HEK293 (cell line): ENCODE measurements at regions not wholly inside any gene's neighbourhood (a gene's known extent, or its start where the extent isn't known, plus 50 kb on each side); places are given as distances from the start of the nearest gene placed in this dataset.

ENCODE experiments used
- CTCF ChIA-PET: fragments of 350-600 bp; formaldehyde crosslinking; extraction: SDS; loops from one replicate; lab custom pipeline; 2021; ENCODE audit warnings: antibody characterized with exemption; lab: Yijun Ruan, JAX
- POLR2A ChIA-PET: fragments of 300-600 bp; formaldehyde crosslinking; extraction: SDS; loops from one replicate; lab custom pipeline; 2020; ENCODE audit warnings: antibody characterized with exemption, inconsistent platforms; lab: Yijun Ruan, JAX
- H3K27ac ChIP-seq: fragments of 200-500 bp; sonication (Bioruptor generic); 2 replicates; pipeline ENCODE4 v1.5.1; 2014; ENCODE audit warnings: low read depth, low read length, control low read depth, inconsistent platforms; ENCODE audit errors: extremely low read depth
- H3K36me3 ChIP-seq, 2 experiments: fragments of 200-500 bp in 1 of 2; sonication (Bioruptor generic) in 1 of 2; 1 replicate in 1 of 2; 2 replicates in 1 of 2; pipeline ENCODE4 v1.5.1; 2014 to 2017; ENCODE audit warnings: inconsistent platforms in 2 of 2, low read length in 2 of 2; ENCODE audit not compliant: control insufficient read depth in 2 of 2, insufficient read depth in 1 of 2
- H3K4me1 ChIP-seq: fragments of 200-500 bp; sonication (Bioruptor generic); 2 replicates; pipeline ENCODE4 v1.5.1; 2014; ENCODE audit warnings: mild to moderate bottlenecking, low read length, inconsistent platforms; ENCODE audit not compliant: control insufficient read depth, insufficient read depth
- H3K4me3 ChIP-seq: 2 replicates; pipeline ENCODE4 v1.5.1; 2011; ENCODE audit warnings: low read depth, mild to moderate bottlenecking, control low read depth, low read length, moderate library complexity
- H3K9me3 ChIP-seq: fragments of 200-500 bp; sonication (Bioruptor generic); 2 replicates; pipeline ENCODE4 v1.5.1; 2014; ENCODE audit warnings: low read depth, low read length, inconsistent platforms; ENCODE audit not compliant: control insufficient read depth, insufficient read depth
- FEZF1 ChIP-seq: fragments of 450-650 bp; formaldehyde crosslinking; IDR thresholded peaks from 2 replicates; pipeline ENCODE4 v1.5.1; 2016; ENCODE audit warnings: missing biosample characterization, missing genetic modification characterization
- HOXA7 ChIP-seq: sonication (generic); formaldehyde crosslinking; IDR thresholded peaks from 2 replicates; pipeline ENCODE4 v1.8.1; 2022; ENCODE audit warnings: missing genetic modification reagents, borderline replicate concordance
- HOXD13 ChIP-seq: sonication (generic); formaldehyde crosslinking; IDR thresholded peaks from 2 replicates; pipeline ENCODE4 v1.8.0; 2022; ENCODE audit warnings: missing genetic modification reagents, borderline replicate concordance
- KLF10 ChIP-seq: fragments of 450-650 bp; IDR thresholded peaks from 2 replicates; pipeline ENCODE4 v1.5.1; 2018; ENCODE audit warnings: missing biosample characterization, mild to moderate bottlenecking, missing genetic modification characterization
- OVOL3 ChIP-seq: fragments of 450-650 bp; formaldehyde crosslinking; IDR thresholded peaks from 2 replicates; pipeline ENCODE4 v1.5.1; 2016; ENCODE audit warnings: missing biosample characterization, missing genetic modification characterization
- PRDM1 ChIP-seq: fragments of 450-650 bp; formaldehyde crosslinking; IDR thresholded peaks from 2 replicates; pipeline ENCODE4; 2016; ENCODE audit warnings: missing biosample characterization, missing genetic modification characterization
- REPIN1 ChIP-seq: fragments of 450-650 bp; formaldehyde crosslinking; IDR thresholded peaks from 2 replicates; pipeline ENCODE4 v1.5.1; 2017; ENCODE audit warnings: missing biosample characterization, missing genetic modification characterization, low read depth
- SCRT2 ChIP-seq: fragments of 450-650 bp; formaldehyde crosslinking; IDR thresholded peaks from 2 replicates; pipeline ENCODE4 v1.5.1; 2016; ENCODE audit warnings: missing biosample characterization, missing genetic modification characterization
- ZBTB1 ChIP-seq: fragments of 450-650 bp; formaldehyde crosslinking; IDR thresholded peaks from 2 replicates; pipeline ENCODE4 v1.5.1; 2016; ENCODE audit warnings: missing biosample characterization, missing genetic modification characterization
- ZFP3 ChIP-seq: fragments of 450-650 bp; formaldehyde crosslinking; IDR thresholded peaks from 2 replicates; pipeline ENCODE4 v1.5.1; 2016; ENCODE audit warnings: low read depth, missing biosample characterization, missing genetic modification characterization
- ZFP37 ChIP-seq: fragments of 450-650 bp; formaldehyde crosslinking; IDR thresholded peaks from 2 replicates; pipeline ENCODE4 v1.5.1; 2016; ENCODE audit warnings: missing biosample characterization, missing genetic modification characterization
- ZIC2 ChIP-seq: fragments of 450-650 bp; formaldehyde crosslinking; IDR thresholded peaks from 2 replicates; pipeline ENCODE4 v1.5.1; 2016; ENCODE audit warnings: missing biosample characterization, missing genetic modification characterization
- ZNF10 ChIP-seq: fragments of 450-650 bp; formaldehyde crosslinking; IDR thresholded peaks from 2 replicates; pipeline ENCODE4 v1.5.1; 2017; ENCODE audit warnings: missing biosample characterization, missing genetic modification characterization
- ZNF138 ChIP-seq: fragments of 450-650 bp; formaldehyde crosslinking; IDR thresholded peaks from 2 replicates; pipeline ENCODE4 v1.5.1; 2016; ENCODE audit warnings: missing biosample characterization, missing genetic modification characterization, borderline replicate concordance
- ZNF16 ChIP-seq: fragments of 450-650 bp; formaldehyde crosslinking; IDR thresholded peaks from 2 replicates; pipeline ENCODE4 v1.5.1; 2016; ENCODE audit warnings: low read depth, missing biosample characterization, missing genetic modification characterization
- ZNF169 ChIP-seq: fragments of 450-650 bp; formaldehyde crosslinking; IDR thresholded peaks from 2 replicates; pipeline ENCODE4 v1.5.1; 2016; ENCODE audit warnings: missing biosample characterization, missing genetic modification characterization
- ZNF19 ChIP-seq: fragments of 450-650 bp; formaldehyde crosslinking; IDR thresholded peaks from 2 replicates; pipeline ENCODE4; 2016; ENCODE audit warnings: missing biosample characterization, missing genetic modification characterization, low read depth
- ZNF24 ChIP-seq: fragments of 450-650 bp; formaldehyde crosslinking; IDR thresholded peaks from 2 replicates; pipeline ENCODE4 v1.5.1; 2016; ENCODE audit warnings: missing biosample characterization, missing genetic modification characterization
- ZNF324 ChIP-seq: fragments of 450-650 bp; formaldehyde crosslinking; IDR thresholded peaks from 2 replicates; pipeline ENCODE4 v1.5.1; 2016; ENCODE audit warnings: missing biosample characterization, missing genetic modification characterization
- ZNF341 ChIP-seq: fragments of 450-650 bp; formaldehyde crosslinking; IDR thresholded peaks from 2 replicates; pipeline ENCODE4; 2016; ENCODE audit warnings: low read depth, missing biosample characterization, missing genetic modification characterization
- ZNF404 ChIP-seq: fragments of 450-650 bp; formaldehyde crosslinking; IDR thresholded peaks from 2 replicates; pipeline ENCODE4 v1.5.1; 2017; ENCODE audit warnings: missing biosample characterization, missing genetic modification characterization
- ZNF423 ChIP-seq: fragments of 450-650 bp; formaldehyde crosslinking; IDR thresholded peaks from 2 replicates; pipeline ENCODE4 v1.5.1; 2016; ENCODE audit warnings: missing biosample characterization, missing genetic modification characterization
- ZNF558 ChIP-seq: fragments of 450-650 bp; formaldehyde crosslinking; IDR thresholded peaks from 2 replicates; pipeline ENCODE4 v1.5.1; 2016; ENCODE audit warnings: missing biosample characterization, missing genetic modification characterization
- ZNF596 ChIP-seq: fragments of 450-650 bp; IDR thresholded peaks from 2 replicates; pipeline ENCODE4 v1.5.0; 2018; ENCODE audit warnings: missing biosample characterization, mild to moderate bottlenecking, missing genetic modification characterization, moderate library complexity
- ZNF626 ChIP-seq: fragments of 450-650 bp; sonication (Bioruptor Pico); formaldehyde crosslinking; IDR thresholded peaks from 2 replicates; pipeline ENCODE4 v1.5.1; 2018; ENCODE audit warnings: missing biosample characterization, missing genetic modification characterization, inconsistent platforms
- ZNF843 ChIP-seq: fragments of 450-650 bp; formaldehyde crosslinking; IDR thresholded peaks from 2 replicates; pipeline ENCODE4 v1.5.1; 2016; ENCODE audit warnings: missing biosample characterization, missing genetic modification characterization
- TF ChIP-seq, protein P1 (sequence below): fragments of 450-650 bp; formaldehyde crosslinking; IDR thresholded peaks from 2 replicates; pipeline ENCODE4 v1.5.1; 2016; ENCODE audit warnings: missing biosample characterization, missing genetic modification characterization
- TF ChIP-seq, protein P2 (sequence below): sonication (generic); formaldehyde crosslinking; IDR thresholded peaks from 2 replicates; pipeline ENCODE4 v1.8.1; 2022; ENCODE audit warnings: mild to moderate bottlenecking, moderate library complexity, missing genetic modification reagents
- TF ChIP-seq, protein P3 (sequence below): fragments of 450-650 bp; formaldehyde crosslinking; IDR thresholded peaks from 2 replicates; pipeline ENCODE4 v1.5.1; 2016; ENCODE audit warnings: missing biosample characterization, missing genetic modification characterization
- TF ChIP-seq, protein P4 (sequence below): fragments of 450-650 bp; formaldehyde crosslinking; IDR thresholded peaks from 2 replicates; pipeline ENCODE4 v1.5.1; 2016; ENCODE audit warnings: missing biosample characterization, missing genetic modification characterization
- TF ChIP-seq, protein P5 (sequence below): fragments of 450-650 bp; formaldehyde crosslinking; IDR thresholded peaks from 2 replicates; pipeline ENCODE4 v1.5.1; 2017; ENCODE audit warnings: missing biosample characterization, missing genetic modification characterization

DNA sequence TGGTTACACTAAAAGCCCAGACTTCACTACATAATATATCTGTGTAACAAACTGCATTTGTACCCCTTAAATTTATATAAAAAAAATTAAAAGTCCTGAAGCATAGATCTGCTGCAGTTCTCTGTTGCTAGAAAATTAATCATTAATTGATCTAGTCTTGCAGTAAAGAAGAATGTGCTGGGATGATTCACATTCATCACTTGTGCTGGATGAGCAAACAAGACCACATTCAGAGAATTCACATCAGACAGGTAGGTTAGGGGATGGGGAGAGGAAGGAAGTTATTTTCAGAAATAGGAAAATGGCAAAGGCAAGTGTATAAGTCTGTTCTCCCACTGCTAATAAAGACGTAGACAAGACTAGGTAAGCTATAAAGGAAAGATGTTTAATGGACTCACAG is 1019.0 kb downstream of the KCNMA1 start:
- Histone ChIP-seq H3K4me3 (no peak overlapping the region), H3K27ac (no peak overlapping the region), H3K9me3 (no peaks in the 10 kb centered on the region), H3K36me3 (no peaks in the 10 kb centered on the region), H3K4me1 (no peaks in the 10 kb centered on the region)
- ChIA-PET CTCF (no interaction called here), POLR2A (no interaction called here)
- TF ChIP-seq ZNF19 (tag by site-specific recombination) (no peak), ZFP37 (tag by site-specific recombination) (no peak), HOXA7 (CRISPR knock-in tag) (no peak), KLF10 (no peak), ZNF404 (no peak), ZNF16 (tag by site-specific recombination) (no peak), ZNF138 (no peak), ZBTB1 (tag by site-specific recombination) (no peak), ZIC2 (tag by site-specific recombination) (no peak), ZNF558 (no peak), ZNF341 (no peak), ZNF10 (tag by site-specific recombination) (no peak), ZFP3 (tag by site-specific recombination) (no peak), ZNF843 (tag by site-specific recombination) (no peak)
- TF ChIP-seq, protein P1, sequence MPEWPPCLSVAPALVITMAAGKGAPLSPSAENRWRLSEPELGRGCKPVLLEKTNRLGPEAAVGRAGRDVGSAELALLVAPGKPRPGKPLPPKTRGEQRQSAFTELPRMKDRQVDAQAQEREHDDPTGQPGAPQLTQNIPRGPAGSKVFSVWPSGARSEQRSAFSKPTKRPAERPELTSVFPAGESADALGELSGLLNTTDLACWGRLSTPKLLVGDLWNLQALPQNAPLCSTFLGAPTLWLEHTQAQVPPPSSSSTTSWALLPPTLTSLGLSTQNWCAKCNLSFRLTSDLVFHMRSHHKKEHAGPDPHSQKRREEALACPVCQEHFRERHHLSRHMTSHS (tag by site-specific recombination): no peak
- TF ChIP-seq, protein P2, sequence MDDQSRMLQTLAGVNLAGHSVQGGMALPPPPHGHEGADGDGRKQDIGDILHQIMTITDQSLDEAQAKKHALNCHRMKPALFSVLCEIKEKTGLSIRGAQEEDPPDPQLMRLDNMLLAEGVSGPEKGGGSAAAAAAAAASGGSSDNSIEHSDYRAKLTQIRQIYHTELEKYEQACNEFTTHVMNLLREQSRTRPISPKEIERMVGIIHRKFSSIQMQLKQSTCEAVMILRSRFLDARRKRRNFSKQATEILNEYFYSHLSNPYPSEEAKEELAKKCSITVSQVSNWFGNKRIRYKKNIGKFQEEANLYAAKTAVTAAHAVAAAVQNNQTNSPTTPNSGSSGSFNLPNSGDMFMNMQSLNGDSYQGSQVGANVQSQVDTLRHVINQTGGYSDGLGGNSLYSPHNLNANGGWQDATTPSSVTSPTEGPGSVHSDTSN (CRISPR knock-in tag): no peak

DNA sequence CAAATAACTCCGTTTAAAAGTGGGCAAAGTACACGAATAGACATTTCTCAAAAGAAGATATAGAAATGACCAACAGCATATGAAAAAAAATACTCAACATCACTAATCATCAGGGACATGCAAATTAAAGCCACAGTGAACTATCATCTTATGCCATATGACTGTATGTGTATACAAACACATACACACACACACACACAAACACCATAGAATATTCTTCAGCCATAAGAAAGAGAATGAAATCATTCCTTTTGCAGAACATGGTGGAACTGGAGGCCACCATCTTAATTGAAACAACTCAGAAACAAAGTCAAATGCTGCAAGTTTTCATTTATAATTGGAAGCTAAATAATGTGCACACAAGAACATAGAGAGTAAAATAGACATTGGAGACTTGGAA is 1019.4 kb downstream of the KCNMA1 start:
- ChIA-PET CTCF (no interaction called here), POLR2A (no interaction called here)
- Histone ChIP-seq H3K4me3 (no peak overlapping the region), H3K27ac (no peak overlapping the region), H3K4me1 (no peaks in the 10 kb centered on the region), H3K9me3 (no peaks in the 10 kb centered on the region), H3K36me3 (no peaks in the 10 kb centered on the region)
- TF ChIP-seq, protein P3, sequence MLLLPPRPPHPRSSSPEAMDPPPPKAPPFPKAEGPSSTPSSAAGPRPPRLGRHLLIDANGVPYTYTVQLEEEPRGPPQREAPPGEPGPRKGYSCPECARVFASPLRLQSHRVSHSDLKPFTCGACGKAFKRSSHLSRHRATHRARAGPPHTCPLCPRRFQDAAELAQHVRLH (tag by site-specific recombination): no peak
- TF ChIP-seq, protein P2 (CRISPR knock-in tag): no peak
- TF ChIP-seq REPIN1 (tag by site-specific recombination) (no peak), ZNF626 (tag by site-specific recombination) (no peak), ZNF596 (tag by site-specific recombination) (no peak), OVOL3 (no peak), HOXD13 (no peak), PRDM1 (tag by site-specific recombination) (no peak), FEZF1 (tag by site-specific recombination) (no peak), ZNF423 (no peak), ZNF24 (tag by site-specific recombination) (no peak), SCRT2 (no peak), ZNF324 (tag by site-specific recombination) (no peak), ZNF169 (no peak)
- TF ChIP-seq, protein P4, sequence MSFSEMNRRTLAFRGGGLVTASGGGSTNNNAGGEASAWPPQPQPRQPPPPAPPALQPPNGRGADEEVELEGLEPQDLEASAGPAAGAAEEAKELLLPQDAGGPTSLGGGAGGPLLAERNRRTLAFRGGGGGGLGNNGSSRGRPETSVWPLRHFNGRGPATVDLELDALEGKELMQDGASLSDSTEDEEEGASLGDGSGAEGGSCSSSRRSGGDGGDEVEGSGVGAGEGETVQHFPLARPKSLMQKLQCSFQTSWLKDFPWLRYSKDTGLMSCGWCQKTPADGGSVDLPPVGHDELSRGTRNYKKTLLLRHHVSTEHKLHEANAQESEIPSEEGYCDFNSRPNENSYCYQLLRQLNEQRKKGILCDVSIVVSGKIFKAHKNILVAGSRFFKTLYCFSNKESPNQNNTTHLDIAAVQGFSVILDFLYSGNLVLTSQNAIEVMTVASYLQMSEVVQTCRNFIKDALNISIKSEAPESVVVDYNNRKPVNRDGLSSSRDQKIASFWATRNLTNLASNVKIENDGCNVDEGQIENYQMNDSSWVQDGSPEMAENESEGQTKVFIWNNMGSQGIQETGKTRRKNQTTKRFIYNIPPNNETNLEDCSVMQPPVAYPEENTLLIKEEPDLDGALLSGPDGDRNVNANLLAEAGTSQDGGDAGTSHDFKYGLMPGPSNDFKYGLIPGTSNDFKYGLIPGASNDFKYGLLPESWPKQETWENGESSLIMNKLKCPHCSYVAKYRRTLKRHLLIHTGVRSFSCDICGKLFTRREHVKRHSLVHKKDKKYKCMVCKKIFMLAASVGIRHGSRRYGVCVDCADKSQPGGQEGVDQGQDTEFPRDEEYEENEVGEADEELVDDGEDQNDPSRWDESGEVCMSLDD: no peak
- TF ChIP-seq, protein P5, sequence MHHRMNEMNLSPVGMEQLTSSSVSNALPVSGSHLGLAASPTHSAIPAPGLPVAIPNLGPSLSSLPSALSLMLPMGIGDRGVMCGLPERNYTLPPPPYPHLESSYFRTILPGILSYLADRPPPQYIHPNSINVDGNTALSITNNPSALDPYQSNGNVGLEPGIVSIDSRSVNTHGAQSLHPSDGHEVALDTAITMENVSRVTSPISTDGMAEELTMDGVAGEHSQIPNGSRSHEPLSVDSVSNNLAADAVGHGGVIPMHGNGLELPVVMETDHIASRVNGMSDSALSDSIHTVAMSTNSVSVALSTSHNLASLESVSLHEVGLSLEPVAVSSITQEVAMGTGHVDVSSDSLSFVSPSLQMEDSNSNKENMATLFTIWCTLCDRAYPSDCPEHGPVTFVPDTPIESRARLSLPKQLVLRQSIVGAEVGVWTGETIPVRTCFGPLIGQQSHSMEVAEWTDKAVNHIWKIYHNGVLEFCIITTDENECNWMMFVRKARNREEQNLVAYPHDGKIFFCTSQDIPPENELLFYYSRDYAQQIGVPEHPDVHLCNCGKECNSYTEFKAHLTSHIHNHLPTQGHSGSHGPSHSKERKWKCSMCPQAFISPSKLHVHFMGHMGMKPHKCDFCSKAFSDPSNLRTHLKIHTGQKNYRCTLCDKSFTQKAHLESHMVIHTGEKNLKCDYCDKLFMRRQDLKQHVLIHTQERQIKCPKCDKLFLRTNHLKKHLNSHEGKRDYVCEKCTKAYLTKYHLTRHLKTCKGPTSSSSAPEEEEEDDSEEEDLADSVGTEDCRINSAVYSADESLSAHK: no peak
